CD14-positive monocyte (primary cell): ENCODE measurements at regions not wholly inside any gene's neighbourhood (a gene's known extent, or its start where the extent isn't known, plus 50 kb on each side); places are given as distances from the start of the nearest gene placed in this dataset.

Source experiments
- DNase-seq, 3 donors: peaks; one replicate each; pipeline ENCODE4 v3.0.0-alpha.2; 2011 to 2022
- H2AFZ ChIP-seq: 2 replicates; pipeline ENCODE4 v1.6.0; 2012; ENCODE audit warnings: mild to moderate bottlenecking, low read depth, low read length, inconsistent platforms; ENCODE audit not compliant: insufficient read depth, poor library complexity, severe bottlenecking
- H3K27ac ChIP-seq, 2 donors: 1 replicate in 1 of 2; 2 replicates in 1 of 2; pipeline ENCODE4 v1.5.1; 2012 to 2013; ENCODE audit warnings: low read length in 2 of 2, control low read depth in 1 of 2, inconsistent platforms in 1 of 2, low read depth in 1 of 2, mild to moderate bottlenecking in 1 of 2
- H3K27me3 ChIP-seq, 2 donors: one replicate each; pipeline versions ENCODE4 v1.6.0 to v1.6.1; 2011 to 2013; ENCODE audit warnings: low read length in 2 of 2; ENCODE audit not compliant: control insufficient read depth in 2 of 2, insufficient read depth in 2 of 2
- H3K36me3 ChIP-seq, 2 donors: replicated peaks in 1 of 2; 1 replicate in 1 of 2; 2 replicates in 1 of 2; pipeline versions ENCODE4 v1.5.1 to v1.6.1; 2012 to 2013; ENCODE audit warnings: low read length in 2 of 2, control low read depth in 1 of 2, inconsistent platforms in 1 of 2, mild to moderate bottlenecking in 1 of 2; ENCODE audit not compliant: insufficient read depth in 2 of 2, control insufficient read depth in 1 of 2
- H3K4me1 ChIP-seq, 2 donors: 1 replicate in 1 of 2; 2 replicates in 1 of 2; pipeline versions ENCODE4 v1.5.1 to v1.6.1; 2012 to 2013; ENCODE audit warnings: low read length in 2 of 2, control low read depth in 1 of 2, inconsistent platforms in 1 of 2, mild to moderate bottlenecking in 1 of 2, moderate library complexity in 1 of 2; ENCODE audit not compliant: insufficient read depth in 2 of 2, control insufficient read depth in 1 of 2
- H3K4me2 ChIP-seq: replicated peaks from 2 replicates; pipeline ENCODE3; 2012; ENCODE audit warnings: low read length, moderate library complexity, mild to moderate bottlenecking; ENCODE audit not compliant: poor library complexity, severe bottlenecking; ENCODE audit errors: extremely low read depth
- H3K4me3 ChIP-seq, 3 experiments: fragments of 200-600 bp in 1 of 3; sonication (generic) in 1 of 3; replicated peaks in 1 of 3; 1 replicate in 2 of 3; 2 replicates in 1 of 3; pipeline ENCODE4 v1.5.1; 2011 to 2013; ENCODE audit warnings: low read length in 3 of 3, mild to moderate bottlenecking in 3 of 3, control low read depth in 2 of 3, low read depth in 2 of 3, inconsistent platforms in 1 of 3, moderate library complexity in 1 of 3
- H3K79me2 ChIP-seq: 2 replicates; pipeline ENCODE4 v1.6.0; 2012; ENCODE audit warnings: mild to moderate bottlenecking, control low read depth, inconsistent platforms, low read length, moderate library complexity; ENCODE audit not compliant: insufficient read depth
- H3K9ac ChIP-seq: 2 replicates; pipeline ENCODE4 v1.6.0; 2017; ENCODE audit warnings: low read length, mild to moderate bottlenecking; ENCODE audit not compliant: insufficient read depth, poor library complexity, severe bottlenecking
- H3K9me3 ChIP-seq, 2 donors: replicated peaks in 1 of 2; 1 replicate in 1 of 2; 2 replicates in 1 of 2; pipeline versions ENCODE4 v1.5.1 to v1.6.1; 2012 to 2013; ENCODE audit warnings: low read length in 2 of 2, control low read depth in 1 of 2; ENCODE audit not compliant: control insufficient read depth in 1 of 2, insufficient read depth in 1 of 2
- H4K20me1 ChIP-seq: 2 replicates; pipeline ENCODE4 v1.6.0; 2012; ENCODE audit warnings: mild to moderate bottlenecking, low read length, control low read depth, moderate library complexity; ENCODE audit not compliant: insufficient read depth
- H3K27ac Mint-ChIP-seq, 7 donors: one replicate each; pipeline ENCODE4 v1.8.0; 2020; ENCODE audit warnings: mild to moderate bottlenecking in 7 of 7, mixed read lengths in 7 of 7, moderate library complexity in 6 of 7, inconsistent platforms in 2 of 7
- H3K27me3 Mint-ChIP-seq, 3 donors: one replicate each; pipeline ENCODE4 v1.8.0; 2021 to 2022; ENCODE audit warnings: low read depth in 3 of 3, mild to moderate bottlenecking in 3 of 3, mixed read lengths in 3 of 3, moderate library complexity in 3 of 3, inconsistent platforms in 1 of 3
- H3K36me3 Mint-ChIP-seq, 2 donors: one replicate each; pipeline ENCODE4 v1.8.0; 2020; ENCODE audit warnings: mixed read lengths in 2 of 2, inconsistent platforms in 1 of 2, mild to moderate bottlenecking in 1 of 2
- H3K4me1 Mint-ChIP-seq: one replicate; pipeline ENCODE4 v1.8.0; 2020; ENCODE audit warnings: mild to moderate bottlenecking, mixed read lengths
- H3K4me3 Mint-ChIP-seq, 2 donors: one replicate each; pipeline ENCODE4 v1.8.0; 2020; ENCODE audit warnings: mild to moderate bottlenecking in 2 of 2, mixed read lengths in 2 of 2, moderate library complexity in 1 of 2
- H3K9me3 Mint-ChIP-seq, 7 donors: one replicate each; pipeline ENCODE4 v1.8.0; 2020 to 2022; ENCODE audit warnings: mixed read lengths in 7 of 7, mild to moderate bottlenecking in 6 of 7, moderate library complexity in 6 of 7, inconsistent platforms in 2 of 7
- CTCF ChIP-seq: fragments of 200-600 bp; IDR thresholded peaks from one replicate; pipeline ENCODE4 v1.8.0; 2022; ENCODE audit warnings: antibody characterized with exemption, mild to moderate bottlenecking
- WGBS: methylation state at CpG from one replicate; pipeline ENCODE4 v1.1.5; 2013; ENCODE audit warnings: missing lambda C conversion rate; ENCODE audit not compliant: insufficient coverage; 5-methylcytosine and 5-hydroxymethylcytosine counted together
- intact Hi-C, 2 donors: fragments of 100-400 bp; cut with micrococcal nuclease; formaldehyde crosslinking; loops; one replicate each; pipeline versions ENCODE4 v1.15.0 to v1.15.1; 2023

DNA sequence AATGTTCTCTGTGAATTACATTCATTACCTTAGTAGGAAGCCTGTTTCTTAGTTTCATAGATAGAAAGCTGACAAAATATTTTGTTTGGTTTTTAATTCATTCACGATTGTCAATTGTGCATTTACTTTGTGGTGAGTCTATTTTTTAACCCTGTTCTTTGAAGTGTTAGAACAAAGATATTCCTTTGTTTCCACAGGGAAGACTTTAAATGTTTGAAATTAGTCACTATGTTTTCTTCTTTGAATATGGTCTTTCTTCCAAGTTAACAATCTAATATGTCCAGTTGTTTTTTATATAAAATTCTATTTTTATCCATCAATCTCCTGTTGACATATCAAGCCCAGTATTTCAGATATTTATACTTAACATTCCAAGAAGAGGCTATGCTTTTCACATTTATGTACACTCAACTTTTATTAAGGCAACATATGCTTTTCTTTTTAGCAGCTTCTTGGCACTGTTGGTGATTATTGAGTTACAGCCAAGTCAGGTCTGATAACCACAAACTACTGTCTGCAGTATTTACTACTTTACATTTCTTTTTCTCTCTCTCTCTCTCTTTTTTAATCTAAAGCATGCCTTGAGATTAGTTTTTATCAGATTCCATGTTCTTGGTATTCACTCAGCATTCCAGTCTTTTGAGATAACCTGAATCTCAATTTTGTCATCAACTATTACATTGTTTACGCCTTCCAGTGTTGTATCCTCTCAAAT is 812.8 kb upstream of the SLC10A2 start:
- H3K9me3 ChIP-seq, result no peaks in the 10 kb centered on the region
- 86% methylated on average over 1 of the region's 2 CpGs for WGBS

GRCh38 chr13:103876571-103876970 is 810.4 kb upstream of the SLC10A2 start:
- TF ChIP-seq CTCF, result no peak
- Histone ChIP-seq H3K4me3 (no peak overlapping the region), H3K4me2 (no peak overlapping the region), H3K4me1 (no peaks in the 10 kb centered on the region), H3K9ac (no peak overlapping the region), H3K27me3 (no peaks in the 10 kb centered on the region), H3K36me3 (no peaks in the 10 kb centered on the region), H3K9me3 (peaks cover 0 to 5% of the 10 kb centered on the region in 2 donors), H3K79me2 (no peaks in the 10 kb centered on the region), H3K27ac (no peak overlapping the region), H4K20me1 (no peaks in the 10 kb centered on the region), H2AFZ (no peak overlapping the region)
- intact Hi-C loops, result no loop called here
- H3K4me1 Mint-ChIP-seq, result no peaks in the 10 kb centered on the region
- DNase-seq, result no peak
- no peaks in the 10 kb centered on the region for H3K27me3 Mint-ChIP-seq
- no peak overlapping the region for H3K27ac Mint-ChIP-seq
- H3K9me3 Mint-ChIP-seq, result peaks cover 0 to 8% (median 0%) of the 10 kb centered on the region in 7 donors
- no peaks in the 10 kb centered on the region for H3K36me3 Mint-ChIP-seq
- H3K4me3 Mint-ChIP-seq, result no peak overlapping the region
- WGBS, result 92% methylated on average over 2 of the region's 6 CpGs

More for the DNA sequence above, 812.8 kb upstream of the SLC10A2 start:
- Histone ChIP-seq H3K9ac (no peak overlapping the region), H3K27ac (no peak overlapping the region), H3K4me1 (no peaks in the 10 kb centered on the region), H4K20me1 (no peaks in the 10 kb centered on the region), H3K4me3 (no peak overlapping the region), H3K27me3 (no peaks in the 10 kb centered on the region), H3K36me3 (no peaks in the 10 kb centered on the region), H3K4me2 (no peak overlapping the region), H3K79me2 (no peaks in the 10 kb centered on the region), H2AFZ (no peak overlapping the region)
- DNase-seq, result no peak
- no peaks in the 10 kb centered on the region for H3K4me1 Mint-ChIP-seq
- no peak overlapping the region for H3K4me3 Mint-ChIP-seq
- intact Hi-C loops, result no loop called here
- H3K9me3 Mint-ChIP-seq, result peaks cover 0 to 3% (median 0%) of the 10 kb centered on the region in 7 donors
- H3K36me3 Mint-ChIP-seq, result no peaks in the 10 kb centered on the region
- H3K27me3 Mint-ChIP-seq, result no peaks in the 10 kb centered on the region
- TF ChIP-seq CTCF, result no peak
- no peak overlapping the region for H3K27ac Mint-ChIP-seq
